ENCODE measurements at regions not wholly inside any gene's neighbourhood (a gene's known extent, or its start where the extent isn't known, plus 50 kb on each side); places are given as distances from the start of the nearest gene placed in this dataset.
A peak's percentile ranks its signal among the peaks of the same experiment; 100 is the strongest.

GRCh38 chr20:11158146-11158545 lies 484.3 kb upstream of the JAG1 start:
- H3K79me2 ChIP-seq (ENCODE audit: insufficient read depth, low read length), result no peaks in the 10 kb centered on the region
- H4K20me1 ChIP-seq (ENCODE audit: insufficient read depth, low read length), result no peaks in the 10 kb centered on the region
- H2AFZ ChIP-seq (ENCODE audit: low read depth, low read length), result no peak overlapping the region
- Mint-ChIP-seq H3K36me3 (ENCODE audit: low read depth, unreplicated experiment) (no peaks in the 10 kb centered on the region), H3K27me3 (ENCODE audit: low read depth, unreplicated experiment) (no peaks in the 10 kb centered on the region), H3K4me1 (ENCODE audit: low read depth, unreplicated experiment) (peaks cover 14% of the 10 kb centered on the region), H3K4me3 (ENCODE audit: unreplicated experiment) (no peak overlapping the region), H3K9me3 (ENCODE audit: unreplicated experiment) (no peaks in the 10 kb centered on the region), H3K27ac (ENCODE audit: unreplicated experiment) (no peak overlapping the region)
- no peak overlapping the region for H3K4me2 ChIP-seq (ENCODE audit: low read length)
- no peak overlapping the region for H3K27ac ChIP-seq (ENCODE audit: low read depth, low read length)
- H3K27me3 ChIP-seq (ENCODE audit: insufficient read depth, low read length), result no peaks in the 10 kb centered on the region
- H3K9ac ChIP-seq (ENCODE audit: low read length), result no peak overlapping the region
- H3K9me3 ChIP-seq (ENCODE audit: insufficient read depth, low read depth, low read length), result no peaks in the 10 kb centered on the region
- FAIRE-seq (no peak), DNase-seq (ENCODE audit: low read depth) (no peak)
- H3K36me3 ChIP-seq (ENCODE audit: insufficient read depth, low read length), result no peaks in the 10 kb centered on the region
- no peak for TF ChIP-seq EZH2 (IDR thresholded peaks at IDR 0.05; ENCODE audit: insufficient read depth, low read length)
- no peak for TF ChIP-seq CTCF (IDR thresholded peaks at IDR 0.05; ENCODE audit: insufficient read depth, low read depth, low read length)
- H3K4me3 ChIP-seq (ENCODE audit: insufficient read depth, low read depth, low read length), result no peak overlapping the region
- H3K4me1 ChIP-seq (ENCODE audit: insufficient read depth, low read length), result peaks cover 11% of the 10 kb centered on the region

GRCh38 chr20:11158589-11158988 lies 484.8 kb upstream of the JAG1 start:
- H3K27me3 Mint-ChIP-seq (ENCODE audit: low read depth, unreplicated experiment), result no peaks in the 10 kb centered on the region

More at GRCh38 chr20:11158589-11158988, 484.8 kb upstream of the JAG1 start:
- Mint-ChIP-seq H3K4me1 (ENCODE audit: low read depth, unreplicated experiment) (peaks cover 14% of the 10 kb centered on the region), H3K4me3 (ENCODE audit: unreplicated experiment) (no peak overlapping the region), H3K27ac (ENCODE audit: unreplicated experiment) (peak overlapping the region; percentile 26), H3K36me3 (ENCODE audit: low read depth, unreplicated experiment) (no peaks in the 10 kb centered on the region), H3K9me3 (ENCODE audit: unreplicated experiment) (no peaks in the 10 kb centered on the region)
- no peak overlapping the region for H2AFZ ChIP-seq (ENCODE audit: low read depth, low read length)
- no peak overlapping the region for H3K4me3 ChIP-seq (ENCODE audit: insufficient read depth, low read depth, low read length)
- DNase-seq (ENCODE audit: low read depth), result no peak
- no peaks in the 10 kb centered on the region for H4K20me1 ChIP-seq (ENCODE audit: insufficient read depth, low read length)
- no peak for FAIRE-seq
- H3K36me3 ChIP-seq (ENCODE audit: insufficient read depth, low read length), result no peaks in the 10 kb centered on the region
- H3K9ac ChIP-seq (ENCODE audit: low read length), result no peak overlapping the region
- peaks cover 7% of the 10 kb centered on the region for H3K4me1 ChIP-seq (ENCODE audit: insufficient read depth, low read length)
- TF ChIP-seq EZH2 (IDR thresholded peaks at IDR 0.05; ENCODE audit: insufficient read depth, low read length) (no peak), CTCF (IDR thresholded peaks at IDR 0.05; ENCODE audit: insufficient read depth, low read depth, low read length) (no peak)
- no peak overlapping the region for H3K27ac ChIP-seq (ENCODE audit: low read depth, low read length)
- no peaks in the 10 kb centered on the region for H3K79me2 ChIP-seq (ENCODE audit: insufficient read depth, low read length)
- H3K27me3 ChIP-seq (ENCODE audit: insufficient read depth, low read length), result no peaks in the 10 kb centered on the region
- no peak overlapping the region for H3K4me2 ChIP-seq (ENCODE audit: low read length)
- H3K9me3 ChIP-seq (ENCODE audit: insufficient read depth, low read depth, low read length), result no peaks in the 10 kb centered on the region
